ENCODE measurements at regions not wholly inside any gene's neighbourhood (a gene's known extent, or its start where the extent isn't known, plus 50 kb on each side); places are given as distances from the start of the nearest gene placed in this dataset.

DNA sequence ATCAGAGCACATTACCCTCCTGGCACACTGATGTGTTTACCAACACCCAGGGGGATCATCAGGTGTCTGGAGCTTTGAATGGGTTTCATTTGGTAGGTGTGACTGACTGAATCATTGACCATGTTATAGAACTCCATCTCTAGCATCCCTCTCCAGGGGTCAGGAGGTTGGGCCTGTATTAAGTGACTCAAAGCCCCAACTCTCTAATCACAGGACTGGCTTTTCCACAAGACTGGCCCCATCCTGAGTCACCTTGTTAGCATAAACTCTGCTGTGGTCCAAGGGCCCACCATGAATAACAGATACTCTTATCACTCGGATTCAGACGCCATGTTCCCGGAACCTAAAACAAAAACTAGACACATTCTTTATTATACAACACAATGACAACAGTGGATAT is 125.9 kb upstream of the NDUFV2 start:
- no peak overlapping the region for H3K9ac ChIP-seq (ENCODE audit: low read length)
- no peak overlapping the region for H4K91ac ChIP-seq (ENCODE audit: low read length)
- no peak overlapping the region for H3K18ac ChIP-seq (ENCODE audit: low read depth in 1 of 2, low read length in 2 of 2)
- H3K23ac ChIP-seq (ENCODE audit: low read length in 2 of 2) = no peak overlapping the region
- H3K36me3 ChIP-seq (ENCODE audit: control insufficient read depth in 1 of 2, insufficient read depth in 2 of 2, low read depth in 1 of 2, low read length in 2 of 2) = no peaks in the 10 kb centered on the region
- peaks cover 13% of the 10 kb centered on the region for H3K9me3 ChIP-seq (ENCODE audit: control insufficient read depth, low read length)
- H2BK120ac ChIP-seq (ENCODE audit: low read depth, low read length) = no peak overlapping the region
- no peak overlapping the region for H3K14ac ChIP-seq (ENCODE audit: low read length in 2 of 2)
- no peak overlapping the region for H2AFZ ChIP-seq (ENCODE audit: low read depth, low read length)
- no peak overlapping the region for H3K4me2 ChIP-seq (ENCODE audit: low read length, poor library complexity, severe bottlenecking)
- H3K27ac ChIP-seq (ENCODE audit: low read length, poor library complexity, severe bottlenecking) = no peak overlapping the region
- no peaks in the 10 kb centered on the region for H3K79me1 ChIP-seq (replicated peaks; ENCODE audit: low read length, poor library complexity, severe bottlenecking)
- no peak overlapping the region for H2AK5ac ChIP-seq (ENCODE audit: low read length, severe bottlenecking)
- no peak overlapping the region for H2BK15ac ChIP-seq (ENCODE audit: low read depth, poor library complexity, severe bottlenecking)
- no peak overlapping the region for H3K4ac ChIP-seq (ENCODE audit: low read depth in 1 of 2, low read length in 2 of 2)
- H2BK5ac ChIP-seq (ENCODE audit: low read depth, low read length, poor library complexity, severe bottlenecking) = no peak overlapping the region
- no peak for DNase-seq
- H3K4me1 ChIP-seq (ENCODE audit: control insufficient read depth, insufficient read depth, low read depth, low read length) = peaks cover 9% of the 10 kb centered on the region
- no peak overlapping the region for H4K8ac ChIP-seq (ENCODE audit: low read length)
- no peaks in the 10 kb centered on the region for H3K27me3 ChIP-seq (ENCODE audit: control insufficient read depth in 1 of 2, insufficient read depth in 1 of 2, low read length in 2 of 2)
- 83% methylated on average over 2 of the region's 3 CpGs for WGBS
- no peak overlapping the region for H3K4me3 ChIP-seq (ENCODE audit: insufficient read depth in 1 of 2, low read depth in 1 of 2, low read length in 2 of 2)
- no peak overlapping the region for H2BK12ac ChIP-seq (ENCODE audit: low read length in 2 of 2)

DNA sequence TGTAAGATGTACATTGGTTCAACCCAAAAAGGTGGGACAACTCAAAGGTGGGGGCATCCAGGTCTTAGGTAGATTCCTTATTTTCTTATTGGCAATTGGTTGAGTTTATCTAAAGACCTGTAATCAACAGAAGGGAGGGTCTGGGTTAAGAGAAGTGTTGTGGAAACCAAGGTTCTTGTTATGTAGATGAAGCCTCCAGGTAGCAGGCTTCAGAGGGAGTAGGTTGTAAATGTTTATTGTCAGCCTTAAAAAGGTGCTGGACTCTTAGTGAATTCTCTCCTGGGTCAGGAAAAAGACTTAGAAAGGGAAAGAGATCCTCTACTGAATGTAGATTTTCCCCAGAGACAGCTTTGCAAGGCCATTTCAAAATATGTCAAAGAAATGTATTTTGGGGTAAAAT is 125.3 kb upstream of the NDUFV2 start:
- H3K27ac ChIP-seq (ENCODE audit: low read length, poor library complexity, severe bottlenecking) = no peak overlapping the region
- no peak overlapping the region for H3K4ac ChIP-seq (ENCODE audit: low read depth in 1 of 2, low read length in 2 of 2)
- H3K27me3 ChIP-seq (ENCODE audit: control insufficient read depth in 1 of 2, insufficient read depth in 1 of 2, low read length in 2 of 2) = no peaks in the 10 kb centered on the region
- no peak overlapping the region for H2AFZ ChIP-seq (ENCODE audit: low read depth, low read length)
- no peak for DNase-seq
- H3K4me1 ChIP-seq (ENCODE audit: control insufficient read depth, insufficient read depth, low read depth, low read length) = peaks cover 13% of the 10 kb centered on the region
- no peak overlapping the region for H3K14ac ChIP-seq (ENCODE audit: low read length in 2 of 2)
- H3K23ac ChIP-seq (ENCODE audit: low read length in 2 of 2) = no peak overlapping the region
- no peak overlapping the region for H2BK15ac ChIP-seq (ENCODE audit: low read depth, poor library complexity, severe bottlenecking)
- no peak overlapping the region for H3K4me3 ChIP-seq (ENCODE audit: insufficient read depth in 1 of 2, low read depth in 1 of 2, low read length in 2 of 2)
- no peak overlapping the region for H4K91ac ChIP-seq (ENCODE audit: low read length)
- no peak overlapping the region for H3K4me2 ChIP-seq (ENCODE audit: low read length, poor library complexity, severe bottlenecking)
- no peaks in the 10 kb centered on the region for H3K36me3 ChIP-seq (ENCODE audit: control insufficient read depth in 1 of 2, insufficient read depth in 2 of 2, low read depth in 1 of 2, low read length in 2 of 2)
- H3K18ac ChIP-seq (ENCODE audit: low read depth in 1 of 2, low read length in 2 of 2) = no peak overlapping the region
- H3K9ac ChIP-seq (ENCODE audit: low read length) = no peak overlapping the region
- H2BK5ac ChIP-seq (ENCODE audit: low read depth, low read length, poor library complexity, severe bottlenecking) = no peak overlapping the region
- H2AK5ac ChIP-seq (ENCODE audit: low read length, severe bottlenecking) = no peak overlapping the region
- H3K9me3 ChIP-seq (ENCODE audit: control insufficient read depth, low read length) = peaks cover 13% of the 10 kb centered on the region
- H2BK120ac ChIP-seq (ENCODE audit: low read depth, low read length) = no peak overlapping the region
- H2BK12ac ChIP-seq (ENCODE audit: low read length in 2 of 2) = no peak overlapping the region
- H3K79me1 ChIP-seq (replicated peaks; ENCODE audit: low read length, poor library complexity, severe bottlenecking) = no peaks in the 10 kb centered on the region
- no peak overlapping the region for H4K8ac ChIP-seq (ENCODE audit: low read length)

DNA sequence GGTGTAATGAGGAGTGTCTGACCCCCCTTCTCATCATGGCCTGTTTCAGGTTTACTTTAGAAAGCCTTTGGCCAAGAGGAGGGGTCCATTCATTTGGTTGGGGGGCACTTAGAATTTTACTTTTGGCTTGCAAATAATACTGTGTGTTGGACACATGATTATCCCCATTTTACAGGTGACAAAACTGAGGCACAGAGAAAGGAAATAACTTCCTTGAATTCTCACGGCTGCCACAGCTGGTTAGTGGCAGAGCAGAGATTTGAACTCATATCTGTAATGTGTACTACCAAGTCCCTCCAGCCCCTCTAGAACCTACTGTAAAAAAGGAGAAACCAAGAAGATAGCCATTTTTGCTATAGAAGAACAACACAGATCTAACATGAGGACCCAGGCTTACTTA is 124.8 kb upstream of the NDUFV2 start:
- peaks cover 14% of the 10 kb centered on the region for H3K4me1 ChIP-seq (ENCODE audit: control insufficient read depth, insufficient read depth, low read depth, low read length)

DNA sequence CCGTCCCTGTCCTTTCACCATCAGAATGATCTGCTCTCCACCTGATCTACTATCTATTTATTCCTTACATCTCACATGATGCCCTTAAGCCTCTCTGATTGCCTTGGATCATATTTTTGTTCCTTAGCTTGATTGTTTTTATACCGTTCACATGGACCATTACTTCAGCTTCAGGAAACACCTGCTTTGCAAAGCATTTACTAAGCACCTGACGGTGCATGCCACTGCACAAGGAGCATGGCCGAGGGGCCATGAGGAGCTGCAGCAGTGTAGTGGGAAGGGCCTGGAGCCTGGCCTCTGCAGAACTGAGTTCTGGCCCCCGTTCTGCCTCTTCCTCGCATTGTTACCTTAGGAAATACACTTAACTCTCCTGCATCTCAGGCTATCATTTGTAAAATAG is 124.1 kb upstream of the NDUFV2 start:
- Histone ChIP-seq H3K4ac (ENCODE audit: low read depth in 1 of 2, low read length in 2 of 2) (no peak overlapping the region), H3K79me1 (replicated peaks; ENCODE audit: low read length, poor library complexity, severe bottlenecking) (no peaks in the 10 kb centered on the region), H3K9ac (ENCODE audit: low read length) (no peak overlapping the region), H3K18ac (ENCODE audit: low read depth in 1 of 2, low read length in 2 of 2) (no peak overlapping the region), H2BK120ac (ENCODE audit: low read depth, low read length) (no peak overlapping the region), H2BK5ac (ENCODE audit: low read depth, low read length, poor library complexity, severe bottlenecking) (no peak overlapping the region), H3K14ac (ENCODE audit: low read length in 2 of 2) (no peak overlapping the region), H2AFZ (ENCODE audit: low read depth, low read length) (no peak overlapping the region), H2BK15ac (ENCODE audit: low read depth, poor library complexity, severe bottlenecking) (no peak overlapping the region), H3K4me3 (ENCODE audit: insufficient read depth in 1 of 2, low read depth in 1 of 2, low read length in 2 of 2) (no peak overlapping the region), H3K27ac (ENCODE audit: low read length, poor library complexity, severe bottlenecking) (no peak overlapping the region), H3K9me3 (ENCODE audit: control insufficient read depth, low read length) (peaks cover 12% of the 10 kb centered on the region), H2BK12ac (ENCODE audit: low read length in 2 of 2) (no peak overlapping the region), H3K27me3 (ENCODE audit: control insufficient read depth in 1 of 2, insufficient read depth in 1 of 2, low read length in 2 of 2) (no peaks in the 10 kb centered on the region), H3K23ac (ENCODE audit: low read length in 2 of 2) (no peak overlapping the region), H3K4me1 (ENCODE audit: control insufficient read depth, insufficient read depth, low read depth, low read length) (peaks cover 20% of the 10 kb centered on the region), H3K4me2 (ENCODE audit: low read length, poor library complexity, severe bottlenecking) (no peak overlapping the region), H4K91ac (ENCODE audit: low read length) (no peak overlapping the region), H2AK5ac (ENCODE audit: low read length, severe bottlenecking) (no peak overlapping the region), H4K8ac (ENCODE audit: low read length) (no peak overlapping the region), H3K36me3 (ENCODE audit: control insufficient read depth in 1 of 2, insufficient read depth in 2 of 2, low read depth in 1 of 2, low read length in 2 of 2) (no peaks in the 10 kb centered on the region)
- no peak for DNase-seq
- WGBS = 88% methylated on average over 4 of the region's 6 CpGs

More for the DNA sequence above, 124.8 kb upstream of the NDUFV2 start:
- no peak overlapping the region for H3K23ac ChIP-seq (ENCODE audit: low read length in 2 of 2)
- H3K79me1 ChIP-seq (replicated peaks; ENCODE audit: low read length, poor library complexity, severe bottlenecking) = no peaks in the 10 kb centered on the region
- no peak overlapping the region for H4K8ac ChIP-seq (ENCODE audit: low read length)
- H3K4me2 ChIP-seq (ENCODE audit: low read length, poor library complexity, severe bottlenecking) = no peak overlapping the region
- H4K91ac ChIP-seq (ENCODE audit: low read length) = no peak overlapping the region
- H3K27me3 ChIP-seq (ENCODE audit: control insufficient read depth in 1 of 2, insufficient read depth in 1 of 2, low read length in 2 of 2) = no peaks in the 10 kb centered on the region
- no peak for DNase-seq
- no peak overlapping the region for H2BK12ac ChIP-seq (ENCODE audit: low read length in 2 of 2)
- H3K4me3 ChIP-seq (ENCODE audit: insufficient read depth in 1 of 2, low read depth in 1 of 2, low read length in 2 of 2) = no peak overlapping the region
- no peak overlapping the region for H3K18ac ChIP-seq (ENCODE audit: low read depth in 1 of 2, low read length in 2 of 2)
- no peak overlapping the region for H2AK5ac ChIP-seq (ENCODE audit: low read length, severe bottlenecking)
- no peak overlapping the region for H2BK120ac ChIP-seq (ENCODE audit: low read depth, low read length)
- H2BK15ac ChIP-seq (ENCODE audit: low read depth, poor library complexity, severe bottlenecking) = no peak overlapping the region
- H3K27ac ChIP-seq (ENCODE audit: low read length, poor library complexity, severe bottlenecking) = no peak overlapping the region
- no peak overlapping the region for H2BK5ac ChIP-seq (ENCODE audit: low read depth, low read length, poor library complexity, severe bottlenecking)
- no peak overlapping the region for H3K4ac ChIP-seq (ENCODE audit: low read depth in 1 of 2, low read length in 2 of 2)
- H3K36me3 ChIP-seq (ENCODE audit: control insufficient read depth in 1 of 2, insufficient read depth in 2 of 2, low read depth in 1 of 2, low read length in 2 of 2) = no peaks in the 10 kb centered on the region
- H3K9me3 ChIP-seq (ENCODE audit: control insufficient read depth, low read length) = peaks cover 13% of the 10 kb centered on the region
- WGBS = 77% methylated on average over 1 of the region's 1 CpG
- H3K14ac ChIP-seq (ENCODE audit: low read length in 2 of 2) = no peak overlapping the region
- H3K9ac ChIP-seq (ENCODE audit: low read length) = no peak overlapping the region
- H2AFZ ChIP-seq (ENCODE audit: low read depth, low read length) = no peak overlapping the region
